HK-2 (cell line): ENCODE measurements at regions not wholly inside any gene's neighbourhood (a gene's known extent, or its start where the extent isn't known, plus 50 kb on each side); places are given as distances from the start of the nearest gene placed in this dataset.
"Not testable (repeated sequence)": the region's sequence is repeated elsewhere in the genome, so short reads cannot be mapped to it uniquely, and the experiment has no call there.

Source experiments
- DNase-seq: peaks from one replicate; pipeline ENCODE4 v3.0.0-alpha.2; 2018; ENCODE audit not compliant: unreplicated experiment

- DNase-seq: no peak
Measured at GRCh38 chr6:125431971-125432370, 130.2 kb upstream of the HDDC2 start.

GRCh38 chr6:125432963-125433362, 131.2 kb upstream of the HDDC2 start:
- DNase-seq: no peak

- no peak for DNase-seq
Measured at GRCh38 chr6:125434760-125435159, 133.0 kb upstream of the HDDC2 start.

- no peak for DNase-seq
Measured at GRCh38 chr6:125439512-125439911, 137.7 kb upstream of the HDDC2 start.

GRCh38 chr6:125444006-125444923, 142.5 kb upstream of the HDDC2 start:
- DNase-seq: no peak

- DNase-seq: no peak
Measured at GRCh38 chr6:125445054-125445453, 143.3 kb upstream of the HDDC2 start.

GRCh38 chr6:125446011-125446410, 144.2 kb upstream of the HDDC2 start:
- DNase-seq: no peak

GRCh38 chr6:125451750-125452149, 150.0 kb upstream of the HDDC2 start:
- DNase-seq: no peak

GRCh38 chr6:125453516-125453915, 151.7 kb upstream of the HDDC2 start:
- no peak for DNase-seq

GRCh38 chr6:125454351-125454750, 152.6 kb upstream of the HDDC2 start:
- no peak for DNase-seq

- not testable (repeated sequence) for DNase-seq
Measured at GRCh38 chr6:125458493-125458892, 156.7 kb upstream of the HDDC2 start.

- not testable (repeated sequence) for DNase-seq
Measured at GRCh38 chr6:125465332-125465731, 163.6 kb upstream of the HDDC2 start.

- DNase-seq: no peak
Measured at GRCh38 chr6:125469915-125470314, 168.1 kb upstream of the HDDC2 start.

GRCh38 chr6:125471667-125472066, 169.9 kb upstream of the HDDC2 start:
- no peak for DNase-seq

- no peak for DNase-seq
Measured at GRCh38 chr6:125474061-125474460, 172.3 kb upstream of the HDDC2 start.

- DNase-seq: no peak
Measured at GRCh38 chr6:125477156-125477555, 175.4 kb upstream of the HDDC2 start.

GRCh38 chr6:125477844-125478243, 176.1 kb upstream of the HDDC2 start:
- no peak for DNase-seq

GRCh38 chr6:125480146-125480545, 178.4 kb upstream of the HDDC2 start:
- no peak for DNase-seq

- DNase-seq: no peak
Measured at GRCh38 chr6:125480571-125480970, 178.8 kb upstream of the HDDC2 start.

GRCh38 chr6:125481056-125481455, 179.3 kb upstream of the HDDC2 start:
- DNase-seq: no peak

GRCh38 chr6:125485757-125486156, 184.0 kb upstream of the HDDC2 start:
- DNase-seq: no peak

GRCh38 chr6:125486881-125487280, 185.1 kb upstream of the HDDC2 start:
- no peak for DNase-seq

GRCh38 chr6:125489579-125490285, 188.0 kb upstream of the HDDC2 start:
- DNase-seq: no peak
